ENCODE measurements at regions not wholly inside any gene's neighbourhood (a gene's known extent, or its start where the extent isn't known, plus 50 kb on each side); places are given as distances from the start of the nearest gene placed in this dataset.

DNA sequence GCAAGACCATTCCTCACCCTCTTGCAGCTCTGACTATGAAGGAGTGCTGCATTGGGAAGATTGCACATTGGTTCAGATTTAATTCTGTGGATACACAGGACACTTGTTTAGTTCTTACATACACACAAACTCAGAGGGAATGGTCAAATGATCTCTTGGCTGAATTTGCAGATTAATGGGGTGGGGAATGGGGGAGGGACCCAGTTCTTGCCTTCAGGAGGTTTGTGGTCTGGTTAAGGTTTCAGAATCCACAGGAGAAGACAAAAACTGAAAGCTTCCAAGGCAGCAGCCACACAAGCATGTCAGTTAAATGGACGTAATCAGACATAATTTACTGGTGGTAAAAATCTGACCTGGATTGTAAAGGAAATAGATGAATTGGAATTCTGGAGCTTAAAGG, 257.1 kb upstream of the ROPN1 start:
- no peak overlapping the region for H3K9ac ChIP-seq (ENCODE audit: low read length in 5 of 5)
- H3K9me3 ChIP-seq (ENCODE audit: control insufficient read depth in 5 of 5, low read length in 5 of 5): no peaks in the 10 kb centered on the region
- H3K4me3 ChIP-seq (ENCODE audit: low read depth in 1 of 5, low read length in 5 of 5): no peak overlapping the region
- H3K36me3 ChIP-seq (ENCODE audit: control insufficient read depth in 5 of 5, insufficient read depth in 5 of 5, low read length in 5 of 5): no peaks in the 10 kb centered on the region
- no peaks in the 10 kb centered on the region for H3K27me3 ChIP-seq (ENCODE audit: control insufficient read depth in 5 of 5, insufficient read depth in 4 of 5, low read length in 5 of 5)
- peaks cover 3 to 40% (median 19%) of the 10 kb centered on the region in 5 donors for H3K4me1 ChIP-seq (ENCODE audit: control insufficient read depth in 5 of 5, insufficient read depth in 5 of 5, low read length in 5 of 5)
- H3K27ac ChIP-seq (ENCODE audit: low read depth, low read length): peak overlapping the region; percentile 59

DNA sequence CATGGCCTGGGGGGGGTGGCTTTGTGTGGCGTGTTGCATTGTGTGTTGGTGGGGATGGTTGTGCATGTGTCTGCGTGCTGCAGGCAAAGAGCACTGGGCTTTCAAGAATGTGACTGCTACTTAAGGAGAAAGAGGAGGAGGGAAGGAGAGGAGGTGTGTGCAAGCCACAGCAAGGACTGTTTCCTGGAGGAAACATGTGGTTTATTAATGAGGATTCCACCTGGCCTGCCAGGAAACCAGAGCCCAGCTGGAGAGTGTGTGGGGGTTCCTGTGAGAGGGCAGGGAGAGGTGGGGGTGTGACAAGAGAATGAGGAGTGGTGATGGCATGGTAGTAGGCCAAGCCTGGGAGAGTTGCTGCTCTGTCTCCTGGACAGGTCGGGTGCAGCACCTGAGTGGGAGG, 258.1 kb upstream of the ROPN1 start:
- H3K4me1 ChIP-seq (ENCODE audit: control insufficient read depth in 5 of 5, insufficient read depth in 5 of 5, low read length in 5 of 5): peaks cover 3 to 40% (median 19%) of the 10 kb centered on the region in 5 donors
- H3K9ac ChIP-seq (ENCODE audit: low read length in 5 of 5): no peak overlapping the region
- no peaks in the 10 kb centered on the region for H3K9me3 ChIP-seq (ENCODE audit: control insufficient read depth in 5 of 5, low read length in 5 of 5)
- no peaks in the 10 kb centered on the region for H3K36me3 ChIP-seq (ENCODE audit: control insufficient read depth in 5 of 5, insufficient read depth in 5 of 5, low read length in 5 of 5)
- H3K27ac ChIP-seq (ENCODE audit: low read depth, low read length): peak overlapping the region; percentile 59
- no peaks in the 10 kb centered on the region for H3K27me3 ChIP-seq (ENCODE audit: control insufficient read depth in 5 of 5, insufficient read depth in 4 of 5, low read length in 5 of 5)
- no peak overlapping the region for H3K4me3 ChIP-seq (ENCODE audit: low read depth in 1 of 5, low read length in 5 of 5)

DNA sequence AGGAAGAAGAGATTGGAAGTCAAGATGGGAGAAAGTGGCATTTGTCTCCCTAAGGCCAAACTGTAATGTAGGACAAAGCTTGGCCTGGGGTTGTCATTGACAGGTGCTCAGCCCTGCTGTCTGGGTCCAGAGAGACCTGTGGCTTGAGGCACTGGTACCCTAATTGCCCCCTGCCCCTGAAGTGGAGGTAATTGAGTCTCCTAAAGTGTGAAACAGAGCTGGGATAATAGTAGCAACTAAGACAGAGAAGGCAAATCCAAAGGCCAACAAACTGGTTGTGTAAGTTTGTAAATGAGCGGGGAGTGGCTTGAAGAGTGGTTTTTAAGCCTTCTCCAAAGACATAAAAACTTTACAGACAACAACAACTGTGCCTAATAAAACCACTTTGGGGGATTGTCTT, 264.2 kb upstream of the ROPN1 start:
- H3K27ac ChIP-seq (ENCODE audit: low read depth, low read length): no peak overlapping the region
- peaks cover 0 to 40% (median 4%) of the 10 kb centered on the region in 5 donors for H3K4me1 ChIP-seq (ENCODE audit: control insufficient read depth in 5 of 5, insufficient read depth in 5 of 5, low read length in 5 of 5)

DNA sequence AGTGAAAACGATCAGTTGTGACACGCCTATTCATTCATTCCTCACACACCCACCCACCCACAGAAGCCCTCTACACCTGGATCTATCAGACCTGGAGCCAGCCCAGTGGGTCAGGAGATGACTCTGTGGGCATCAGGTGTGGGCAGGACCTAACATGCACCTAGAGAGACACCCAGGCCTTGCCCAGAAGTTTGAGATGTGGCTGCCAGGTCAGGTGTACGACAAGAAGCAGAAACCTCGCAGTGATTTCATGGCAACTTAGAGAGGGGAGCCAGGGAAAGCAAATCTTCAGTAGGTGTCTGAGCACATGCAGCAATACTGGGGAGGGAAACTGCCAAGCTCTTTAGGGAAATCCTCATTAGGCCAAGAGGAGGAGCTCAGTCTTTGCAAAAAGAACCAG, 264.7 kb upstream of the ROPN1 start:
- Histone ChIP-seq H3K27me3 (ENCODE audit: control insufficient read depth in 5 of 5, insufficient read depth in 4 of 5, low read length in 5 of 5) (no peaks in the 10 kb centered on the region), H3K4me3 (ENCODE audit: low read depth in 1 of 5, low read length in 5 of 5) (no peak overlapping the region), H3K4me1 (ENCODE audit: control insufficient read depth in 5 of 5, insufficient read depth in 5 of 5, low read length in 5 of 5) (peaks cover 0 to 37% (median 4%) of the 10 kb centered on the region in 5 donors), H3K36me3 (ENCODE audit: control insufficient read depth in 5 of 5, insufficient read depth in 5 of 5, low read length in 5 of 5) (no peaks in the 10 kb centered on the region), H3K9me3 (ENCODE audit: control insufficient read depth in 5 of 5, low read length in 5 of 5) (no peaks in the 10 kb centered on the region), H3K27ac (ENCODE audit: low read depth, low read length) (no peak overlapping the region), H3K9ac (ENCODE audit: low read length in 5 of 5) (no peak overlapping the region)

More for the DNA sequence above, 264.2 kb upstream of the ROPN1 start:
- no peaks in the 10 kb centered on the region for H3K36me3 ChIP-seq (ENCODE audit: control insufficient read depth in 5 of 5, insufficient read depth in 5 of 5, low read length in 5 of 5)
- H3K4me3 ChIP-seq (ENCODE audit: low read depth in 1 of 5, low read length in 5 of 5): no peak overlapping the region
- H3K27me3 ChIP-seq (ENCODE audit: control insufficient read depth in 5 of 5, insufficient read depth in 4 of 5, low read length in 5 of 5): no peaks in the 10 kb centered on the region
- no peak overlapping the region for H3K9ac ChIP-seq (ENCODE audit: low read length in 5 of 5)
- H3K9me3 ChIP-seq (ENCODE audit: control insufficient read depth in 5 of 5, low read length in 5 of 5): no peaks in the 10 kb centered on the region

DNA sequence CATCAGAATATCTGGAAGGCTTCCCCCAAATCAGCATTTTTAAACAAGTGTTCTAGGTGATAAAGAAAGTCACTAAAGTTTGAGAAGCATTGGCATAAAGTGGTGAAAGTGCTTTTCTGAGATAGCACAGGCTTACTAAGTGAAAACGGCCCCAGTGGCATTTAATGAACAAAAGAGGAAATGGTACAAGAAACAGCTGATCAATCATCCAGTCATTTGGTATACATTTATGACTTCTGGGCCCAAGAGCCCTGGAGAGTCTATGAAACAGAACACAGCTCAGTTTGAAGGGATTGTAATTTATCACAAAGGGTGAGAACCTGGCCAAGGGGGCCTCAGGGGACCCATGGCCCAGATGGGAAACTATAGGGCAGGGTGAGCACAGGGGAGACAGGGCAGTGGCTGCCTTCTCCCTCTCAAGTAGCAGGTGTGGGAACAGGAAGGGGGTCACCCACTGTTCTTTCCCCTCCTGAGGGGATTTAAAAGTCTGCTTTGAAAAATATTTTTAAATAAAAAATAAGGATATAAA, 265.5 kb upstream of the ROPN1 start:
- H3K36me3 ChIP-seq (ENCODE audit: control insufficient read depth in 5 of 5, insufficient read depth in 5 of 5, low read length in 5 of 5): no peaks in the 10 kb centered on the region
- H3K9ac ChIP-seq (ENCODE audit: low read length in 5 of 5): no peak overlapping the region
- H3K9me3 ChIP-seq (ENCODE audit: control insufficient read depth in 5 of 5, low read length in 5 of 5): no peaks in the 10 kb centered on the region
- H3K4me1 ChIP-seq (ENCODE audit: control insufficient read depth in 5 of 5, insufficient read depth in 5 of 5, low read length in 5 of 5): peaks cover 0 to 37% (median 4%) of the 10 kb centered on the region in 5 donors
- H3K27ac ChIP-seq (ENCODE audit: low read depth, low read length): no peak overlapping the region
- H3K27me3 ChIP-seq (ENCODE audit: control insufficient read depth in 5 of 5, insufficient read depth in 4 of 5, low read length in 5 of 5): no peaks in the 10 kb centered on the region
- H3K4me3 ChIP-seq (ENCODE audit: low read depth in 1 of 5, low read length in 5 of 5): no peak overlapping the region

DNA sequence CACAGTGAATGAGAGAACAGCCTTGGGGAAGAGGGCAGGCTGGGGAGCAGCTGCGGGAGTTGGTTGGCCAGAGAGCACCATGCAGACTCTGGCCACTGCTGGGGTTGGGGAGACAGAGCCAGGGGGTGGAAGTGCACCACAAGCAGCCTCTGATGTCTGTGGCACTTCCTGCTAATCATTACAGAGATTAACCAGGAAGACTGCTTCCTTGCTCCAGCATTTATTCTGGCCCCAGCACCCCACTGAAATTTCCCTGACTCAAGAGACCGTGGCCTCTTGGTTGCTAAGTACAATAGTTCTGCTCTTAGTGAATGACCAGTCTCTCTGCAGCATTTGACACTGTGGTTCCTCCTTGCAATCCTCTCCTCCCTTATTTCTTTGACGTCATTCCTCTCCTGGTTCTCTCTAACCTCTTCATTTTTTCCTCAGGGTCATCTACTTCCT, 266.2 kb upstream of the ROPN1 start:
- peaks cover 0 to 34% (median 5%) of the 10 kb centered on the region in 5 donors for H3K4me1 ChIP-seq (ENCODE audit: control insufficient read depth in 5 of 5, insufficient read depth in 5 of 5, low read length in 5 of 5)
- H3K36me3 ChIP-seq (ENCODE audit: control insufficient read depth in 5 of 5, insufficient read depth in 5 of 5, low read length in 5 of 5): no peaks in the 10 kb centered on the region
- H3K27ac ChIP-seq (ENCODE audit: low read depth, low read length): no peak overlapping the region

DNA sequence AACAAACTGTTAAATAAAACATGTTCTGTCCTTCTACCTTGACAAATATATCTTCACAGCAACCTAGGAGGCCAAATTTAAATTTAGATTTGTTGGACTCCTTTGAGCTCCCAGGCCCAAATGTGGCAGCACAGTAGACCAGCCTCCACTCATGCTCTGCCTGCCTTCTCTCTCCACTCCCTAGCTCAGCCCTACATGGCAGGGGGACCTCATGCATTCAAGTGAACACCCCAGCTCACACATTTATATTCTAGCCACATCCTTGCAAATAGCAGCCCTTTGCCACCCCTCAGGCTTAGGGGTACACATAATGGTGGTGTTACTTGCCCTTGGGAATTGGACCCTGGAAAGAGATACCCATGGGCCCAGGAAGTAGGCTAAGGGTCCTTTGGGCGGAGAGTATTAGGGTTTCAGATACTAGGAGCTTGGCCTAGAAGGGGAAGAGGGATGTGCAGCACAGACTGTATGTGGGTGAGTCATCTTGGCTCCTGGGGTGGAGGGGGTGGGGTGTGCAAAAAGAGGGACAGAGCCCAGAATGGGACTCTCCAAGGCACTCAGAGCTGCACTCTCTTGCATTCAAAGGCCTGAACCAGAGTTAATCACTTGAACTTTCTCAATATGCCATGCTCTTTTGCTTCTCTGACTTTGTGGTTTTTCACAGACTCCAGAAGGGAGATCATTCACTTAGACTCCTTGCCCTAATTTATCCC, 268.4 kb upstream of the ROPN1 start:
- Histone ChIP-seq H3K4me3 (ENCODE audit: low read depth in 1 of 5, low read length in 5 of 5) (no peak overlapping the region), H3K9ac (ENCODE audit: low read length in 5 of 5) (no peak overlapping the region), H3K9me3 (ENCODE audit: control insufficient read depth in 5 of 5, low read length in 5 of 5) (no peaks in the 10 kb centered on the region), H3K4me1 (ENCODE audit: control insufficient read depth in 5 of 5, insufficient read depth in 5 of 5, low read length in 5 of 5) (peaks cover 0 to 34% (median 8%) of the 10 kb centered on the region in 5 donors), H3K27ac (ENCODE audit: low read depth, low read length) (no peak overlapping the region), H3K36me3 (ENCODE audit: control insufficient read depth in 5 of 5, insufficient read depth in 5 of 5, low read length in 5 of 5) (peaks cover 0 to 3% (median 0%) of the 10 kb centered on the region in 5 donors), H3K27me3 (ENCODE audit: control insufficient read depth in 5 of 5, insufficient read depth in 4 of 5, low read length in 5 of 5) (no peaks in the 10 kb centered on the region)

More for the DNA sequence above, 266.2 kb upstream of the ROPN1 start:
- Histone ChIP-seq H3K27me3 (ENCODE audit: control insufficient read depth in 5 of 5, insufficient read depth in 4 of 5, low read length in 5 of 5) (no peaks in the 10 kb centered on the region), H3K9ac (ENCODE audit: low read length in 5 of 5) (no peak overlapping the region), H3K4me3 (ENCODE audit: low read depth in 1 of 5, low read length in 5 of 5) (no peak overlapping the region), H3K9me3 (ENCODE audit: control insufficient read depth in 5 of 5, low read length in 5 of 5) (no peaks in the 10 kb centered on the region)

DNA sequence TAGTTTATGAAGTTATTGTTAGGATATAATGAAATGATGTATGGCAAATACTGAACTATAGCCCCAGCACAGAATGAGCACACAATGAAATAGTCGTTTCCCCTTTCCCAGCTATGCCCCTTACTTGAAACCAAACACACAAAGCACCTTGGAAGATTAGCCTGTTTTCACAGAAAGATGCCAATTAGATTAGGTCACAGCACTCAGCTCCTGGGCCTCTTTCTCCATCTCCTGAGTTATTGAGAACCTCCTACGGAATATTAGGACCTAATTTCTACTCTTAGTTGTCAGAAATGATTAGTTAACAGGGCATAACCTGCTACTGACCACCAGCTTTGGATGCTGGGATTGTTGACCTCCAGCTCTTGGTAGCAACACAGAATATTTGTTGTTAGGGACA, 269.4 kb upstream of the ROPN1 start:
- Histone ChIP-seq H3K4me3 (ENCODE audit: low read depth in 1 of 5, low read length in 5 of 5) (no peak overlapping the region), H3K9me3 (ENCODE audit: control insufficient read depth in 5 of 5, low read length in 5 of 5) (no peaks in the 10 kb centered on the region), H3K27me3 (ENCODE audit: control insufficient read depth in 5 of 5, insufficient read depth in 4 of 5, low read length in 5 of 5) (no peaks in the 10 kb centered on the region), H3K4me1 (ENCODE audit: control insufficient read depth in 5 of 5, insufficient read depth in 5 of 5, low read length in 5 of 5) (peaks cover 0 to 35% (median 11%) of the 10 kb centered on the region in 5 donors), H3K9ac (ENCODE audit: low read length in 5 of 5) (no peak overlapping the region), H3K36me3 (ENCODE audit: control insufficient read depth in 5 of 5, insufficient read depth in 5 of 5, low read length in 5 of 5) (peaks cover 0 to 3% (median 0%) of the 10 kb centered on the region in 5 donors), H3K27ac (ENCODE audit: low read depth, low read length) (no peak overlapping the region)

DNA sequence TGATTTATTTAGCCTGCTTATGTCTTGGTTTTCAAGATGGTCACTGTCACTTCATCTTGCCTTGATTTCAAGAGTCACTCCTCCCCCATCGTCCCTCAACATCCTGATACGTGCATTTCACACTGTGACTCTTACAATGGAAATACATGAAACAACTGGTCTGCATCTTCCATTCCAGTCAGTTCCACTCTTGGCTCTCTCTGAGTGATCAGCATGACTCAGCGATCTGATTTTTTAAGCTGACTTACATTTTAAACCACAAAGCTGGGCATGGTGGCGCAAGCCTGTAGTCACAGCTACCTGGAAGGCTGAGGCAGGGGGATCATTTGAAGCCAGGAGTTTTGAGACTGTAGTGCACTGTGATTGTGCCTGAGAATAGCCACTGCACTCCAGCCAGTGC, 271.2 kb upstream of the ROPN1 start:
- peaks cover 0 to 32% (median 16%) of the 10 kb centered on the region in 5 donors for H3K4me1 ChIP-seq (ENCODE audit: control insufficient read depth in 5 of 5, insufficient read depth in 5 of 5, low read length in 5 of 5)
- no peak overlapping the region for H3K4me3 ChIP-seq (ENCODE audit: low read depth in 1 of 5, low read length in 5 of 5)
- no peaks in the 10 kb centered on the region for H3K9me3 ChIP-seq (ENCODE audit: control insufficient read depth in 5 of 5, low read length in 5 of 5)
- H3K27me3 ChIP-seq (ENCODE audit: control insufficient read depth in 5 of 5, insufficient read depth in 4 of 5, low read length in 5 of 5): no peaks in the 10 kb centered on the region
- no peak overlapping the region for H3K9ac ChIP-seq (ENCODE audit: low read length in 5 of 5)
- H3K36me3 ChIP-seq (ENCODE audit: control insufficient read depth in 5 of 5, insufficient read depth in 5 of 5, low read length in 5 of 5): peaks cover 0 to 3% (median 0%) of the 10 kb centered on the region in 5 donors
- H3K27ac ChIP-seq (ENCODE audit: low read depth, low read length): no peak overlapping the region

DNA sequence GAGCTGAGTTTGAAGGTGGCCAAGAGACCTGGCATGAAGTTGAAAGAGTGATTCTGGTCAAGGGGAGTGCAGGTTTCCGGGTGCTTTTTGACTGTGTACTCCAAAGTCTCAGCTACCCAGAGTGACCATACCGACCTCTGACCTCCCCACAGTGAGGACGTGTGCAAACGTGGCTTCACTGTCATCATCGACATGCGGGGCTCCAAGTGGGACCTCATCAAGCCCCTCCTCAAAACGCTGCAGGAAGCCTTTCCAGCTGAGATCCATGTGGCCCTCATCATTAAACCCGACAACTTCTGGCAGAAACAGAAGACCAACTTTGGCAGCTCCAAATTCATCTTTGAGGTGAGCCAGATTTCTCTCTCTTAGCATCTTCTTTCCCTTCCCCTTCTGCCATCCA, 272.4 kb upstream of the ROPN1 start:
- Histone ChIP-seq H3K36me3 (ENCODE audit: control insufficient read depth in 5 of 5, insufficient read depth in 5 of 5, low read length in 5 of 5) (peaks cover 0 to 11% (median under 1%) of the 10 kb centered on the region in 5 donors), H3K4me3 (ENCODE audit: low read depth in 1 of 5, low read length in 5 of 5) (no peak overlapping the region), H3K27ac (ENCODE audit: low read depth, low read length) (no peak overlapping the region), H3K27me3 (ENCODE audit: control insufficient read depth in 5 of 5, insufficient read depth in 4 of 5, low read length in 5 of 5) (no peaks in the 10 kb centered on the region), H3K4me1 (ENCODE audit: control insufficient read depth in 5 of 5, insufficient read depth in 5 of 5, low read length in 5 of 5) (peaks cover 0 to 29% (median 16%) of the 10 kb centered on the region in 5 donors), H3K9ac (ENCODE audit: low read length in 5 of 5) (no peak overlapping the region), H3K9me3 (ENCODE audit: control insufficient read depth in 5 of 5, low read length in 5 of 5) (no peaks in the 10 kb centered on the region)
